HUES6 (cell line): ENCODE measurements at regions not wholly inside any gene's neighbourhood (a gene's known extent, or its start where the extent isn't known, plus 50 kb on each side); places are given as distances from the start of the nearest gene placed in this dataset.

Experiments used
- H3K27ac ChIP-seq: 2 replicates; pipeline ENCODE4 v1.7.0; 2013; ENCODE audit warnings: low read depth, mild to moderate bottlenecking, low read length, inconsistent platforms
- H3K27me3 ChIP-seq: 2 replicates; pipeline ENCODE4 v1.6.1; 2013; ENCODE audit warnings: low read length; ENCODE audit not compliant: control insufficient read depth, insufficient read depth
- H3K36me3 ChIP-seq: 2 replicates; pipeline ENCODE4 v1.6.1; 2013; ENCODE audit warnings: low read length; ENCODE audit not compliant: control insufficient read depth, insufficient read depth
- H3K4me1 ChIP-seq: 2 replicates; pipeline ENCODE4 v1.6.1; 2013; ENCODE audit warnings: low read length; ENCODE audit not compliant: control insufficient read depth, insufficient read depth
- H3K4me3 ChIP-seq: 2 replicates; pipeline ENCODE4 v1.5.1; 2013; ENCODE audit warnings: low read depth, low read length
- H3K9ac ChIP-seq: one replicate; pipeline ENCODE4 v1.6.1; 2013; ENCODE audit warnings: mild to moderate bottlenecking, low read length
- H3K9me3 ChIP-seq: 2 replicates; pipeline ENCODE4 v1.6.1; 2013; ENCODE audit warnings: low read depth, low read length; ENCODE audit not compliant: control insufficient read depth, insufficient read depth

GRCh38 chr2:63755216-63755615 is 86.5 kb upstream of the UGP2 start:
- Histone ChIP-seq H3K9me3 (no peaks in the 10 kb centered on the region), H3K27me3 (no peaks in the 10 kb centered on the region), H3K9ac (no peak overlapping the region), H3K4me3 (no peak overlapping the region), H3K27ac (no peak overlapping the region), H3K4me1 (no peaks in the 10 kb centered on the region), H3K36me3 (no peaks in the 10 kb centered on the region)

DNA sequence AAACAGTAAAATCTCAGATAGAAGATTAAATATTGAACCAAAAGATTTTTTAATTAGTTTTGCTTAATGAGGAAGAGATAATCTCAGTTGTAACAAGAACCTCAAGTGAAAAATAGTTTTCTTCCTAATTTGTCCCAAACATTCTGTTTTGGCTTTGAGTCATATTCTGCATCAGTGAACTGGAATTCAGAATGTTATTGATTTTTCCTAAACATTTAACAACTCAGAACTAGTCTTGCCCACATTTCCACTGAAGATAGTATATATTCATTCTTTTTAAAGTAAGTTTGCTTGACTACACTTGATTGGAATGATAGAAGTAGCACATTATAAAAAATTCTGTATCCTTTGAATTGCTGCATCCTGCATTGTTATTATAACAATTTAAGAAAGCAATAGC is 85.7 kb upstream of the UGP2 start:
- no peaks in the 10 kb centered on the region for H3K4me1 ChIP-seq
- H3K4me3 ChIP-seq = no peak overlapping the region
- H3K27ac ChIP-seq = no peak overlapping the region
- H3K9me3 ChIP-seq = peaks cover 2% of the 10 kb centered on the region; the same call in 1 of the 2 replicates
- no peak overlapping the region for H3K9ac ChIP-seq
- no peaks in the 10 kb centered on the region for H3K27me3 ChIP-seq
- no peaks in the 10 kb centered on the region for H3K36me3 ChIP-seq

- H3K9ac ChIP-seq = no peak overlapping the region
- H3K9me3 ChIP-seq = peaks cover 12% of the 10 kb centered on the region
- H3K27me3 ChIP-seq = no peaks in the 10 kb centered on the region
- H3K36me3 ChIP-seq = no peaks in the 10 kb centered on the region
- H3K27ac ChIP-seq = no peak overlapping the region
- H3K4me3 ChIP-seq = no peak overlapping the region
- peaks cover 26% of the 10 kb centered on the region for H3K4me1 ChIP-seq
These were observed 78.2 kb upstream of the UGP2 start for GRCh38 chr2:63763391-63763941.

- peaks cover 26% of the 10 kb centered on the region for H3K4me1 ChIP-seq
- peaks cover 12% of the 10 kb centered on the region for H3K9me3 ChIP-seq
- H3K36me3 ChIP-seq = no peaks in the 10 kb centered on the region
- H3K9ac ChIP-seq = peak overlapping the region; percentile 4
- H3K4me3 ChIP-seq = peak overlapping the region; percentile 38
- no peaks in the 10 kb centered on the region for H3K27me3 ChIP-seq
- H3K27ac ChIP-seq = peak overlapping the region; percentile 64; the same call in 1 of the 2 replicates
These were observed 77.1 kb upstream of the UGP2 start for GRCh38 chr2:63764630-63765029.

GRCh38 chr2:63765117-63765516 is 76.6 kb upstream of the UGP2 start:
- Histone ChIP-seq H3K36me3 (no peaks in the 10 kb centered on the region), H3K27me3 (no peaks in the 10 kb centered on the region), H3K4me3 (peak overlapping the region; percentile 38), H3K9me3 (peaks cover 12% of the 10 kb centered on the region), H3K27ac (peak overlapping the region; percentile 64; the same call in 1 of the 2 replicates), H3K4me1 (peaks cover 26% of the 10 kb centered on the region), H3K9ac (peak overlapping the region; percentile 4)

- no peak overlapping the region for H3K9ac ChIP-seq
- no peaks in the 10 kb centered on the region for H3K36me3 ChIP-seq
- peaks cover 26% of the 10 kb centered on the region for H3K4me1 ChIP-seq
These were observed 74.4 kb upstream of the UGP2 start for GRCh38 chr2:63767307-63767706.

DNA sequence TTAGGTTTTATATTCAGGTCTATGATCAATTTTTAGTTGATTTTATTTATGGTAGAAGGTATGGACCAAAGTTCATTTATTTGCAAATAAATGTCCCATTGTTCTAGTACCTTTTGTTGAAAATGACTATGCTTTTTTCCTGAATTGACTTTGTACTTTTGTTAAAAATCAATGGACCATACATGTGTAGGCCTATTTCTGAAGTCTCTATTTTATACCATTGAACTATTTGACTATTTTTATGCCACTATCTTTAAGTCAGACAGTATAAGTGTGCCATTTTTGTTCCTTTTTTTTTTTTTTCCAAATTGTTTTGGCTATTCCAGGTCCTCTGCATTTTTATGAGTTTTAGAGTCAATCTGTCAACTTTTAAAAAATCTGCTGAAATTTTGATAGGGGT is 73.6 kb upstream of the UGP2 start:
- no peak overlapping the region for H3K27ac ChIP-seq
- no peak overlapping the region for H3K4me3 ChIP-seq
- H3K36me3 ChIP-seq = no peaks in the 10 kb centered on the region
- H3K27me3 ChIP-seq = no peaks in the 10 kb centered on the region
- H3K4me1 ChIP-seq = peaks cover 26% of the 10 kb centered on the region
- no peak overlapping the region for H3K9ac ChIP-seq
- peaks cover 7% of the 10 kb centered on the region for H3K9me3 ChIP-seq

More at GRCh38 chr2:63767307-63767706, 74.4 kb upstream of the UGP2 start:
- peaks cover 7% of the 10 kb centered on the region for H3K9me3 ChIP-seq
- H3K27ac ChIP-seq = no peak overlapping the region
- H3K4me3 ChIP-seq = no peak overlapping the region
- H3K27me3 ChIP-seq = no peaks in the 10 kb centered on the region

- peaks cover 7% of the 10 kb centered on the region for H3K9me3 ChIP-seq
- H3K27me3 ChIP-seq = no peaks in the 10 kb centered on the region
- no peak overlapping the region for H3K27ac ChIP-seq
- peaks cover 10% of the 10 kb centered on the region for H3K4me1 ChIP-seq
- H3K9ac ChIP-seq = no peak overlapping the region
- no peaks in the 10 kb centered on the region for H3K36me3 ChIP-seq
- no peak overlapping the region for H3K4me3 ChIP-seq
These were observed 71.8 kb upstream of the UGP2 start for GRCh38 chr2:63769915-63770314.

- no peak overlapping the region for H3K27ac ChIP-seq
- H3K9me3 ChIP-seq = peaks cover 4% of the 10 kb centered on the region
- no peaks in the 10 kb centered on the region for H3K36me3 ChIP-seq
- H3K9ac ChIP-seq = no peak overlapping the region
- no peaks in the 10 kb centered on the region for H3K4me1 ChIP-seq
- no peak overlapping the region for H3K4me3 ChIP-seq
- H3K27me3 ChIP-seq = no peaks in the 10 kb centered on the region
These were observed 69.6 kb upstream of the UGP2 start for GRCh38 chr2:63772061-63772460.

- no peaks in the 10 kb centered on the region for H3K36me3 ChIP-seq
- H3K9ac ChIP-seq = no peak overlapping the region
- H3K4me1 ChIP-seq = peaks cover 11% of the 10 kb centered on the region
- H3K27me3 ChIP-seq = no peaks in the 10 kb centered on the region
- no peak overlapping the region for H3K27ac ChIP-seq
- no peaks in the 10 kb centered on the region for H3K9me3 ChIP-seq
- no peak overlapping the region for H3K4me3 ChIP-seq
These were observed 66.5 kb upstream of the UGP2 start for GRCh38 chr2:63775191-63775590.

DNA sequence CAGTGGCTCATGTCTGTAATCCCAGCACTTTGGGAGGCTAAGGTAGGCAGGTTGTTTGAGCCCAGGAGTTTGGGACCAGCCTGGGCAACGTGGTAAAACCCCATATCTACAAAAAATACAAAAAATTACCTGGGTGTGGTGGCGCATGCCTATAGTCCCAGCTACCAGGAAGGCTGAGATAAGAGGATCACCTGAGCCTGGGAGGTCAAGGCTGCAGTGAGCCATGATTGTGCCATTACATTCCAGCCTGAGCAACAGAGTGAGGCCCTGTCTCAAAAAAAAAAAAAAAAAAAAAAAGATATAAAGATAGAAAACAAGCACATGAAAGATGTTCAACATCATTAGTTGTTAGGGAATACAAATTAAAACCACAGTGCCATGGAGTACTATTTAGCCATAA is 65.3 kb upstream of the UGP2 start:
- no peaks in the 10 kb centered on the region for H3K9me3 ChIP-seq
- H3K4me1 ChIP-seq = peaks cover 18% of the 10 kb centered on the region
- no peaks in the 10 kb centered on the region for H3K36me3 ChIP-seq
- no peak overlapping the region for H3K9ac ChIP-seq
- H3K27ac ChIP-seq = no peak overlapping the region
- no peaks in the 10 kb centered on the region for H3K27me3 ChIP-seq
- H3K4me3 ChIP-seq = no peak overlapping the region

- H3K9me3 ChIP-seq = no peaks in the 10 kb centered on the region
- no peak overlapping the region for H3K27ac ChIP-seq
- no peak overlapping the region for H3K9ac ChIP-seq
- H3K4me1 ChIP-seq = peaks cover 21% of the 10 kb centered on the region
- H3K4me3 ChIP-seq = no peak overlapping the region
- H3K27me3 ChIP-seq = no peaks in the 10 kb centered on the region
- H3K36me3 ChIP-seq = no peaks in the 10 kb centered on the region
These were observed 63.9 kb upstream of the UGP2 start for GRCh38 chr2:63777816-63778215.
